Panc1 (cell line): ENCODE measurements at regions not wholly inside any gene's neighbourhood (a gene's known extent, or its start where the extent isn't known, plus 50 kb on each side); places are given as distances from the start of the nearest gene placed in this dataset.

Experiments used
- ATAC-seq: fragments of 200-7000 bp; cut with Tn5 transposase; 2 replicates; pipeline ENCODE4 v1.9.1; 2020; ENCODE audit warnings: mild to moderate bottlenecking, moderate library complexity
- BruUV-seq: library from RNA; stranded (reverse); fragments of 400-500 nt; replicated peaks from 2 replicates; lab custom pipeline; 2021; lab: Mats Ljungman, UMichigan
- CTCF ChIA-PET: fragments of 300-600 bp; sonication (Branson Sonifier 250); formaldehyde crosslinking; loops from one replicate; lab custom pipeline; 2022; ENCODE audit warnings: antibody characterized with exemption; lab: Charles Lee
- POLR2A ChIA-PET: fragments of 300-600 bp; sonication (Branson Sonifier 250); formaldehyde crosslinking; loops from one replicate; lab custom pipeline; 2022; ENCODE audit warnings: antibody characterized with exemption; lab: Charles Lee
- DNase-seq: peaks from one replicate; pipeline ENCODE4 v3.0.0-alpha.2; 2010; ENCODE audit warnings: low read depth, low spot score
- H3K27ac ChIP-seq: 2 replicates; pipeline ENCODE4 v1.5.1; 2011; ENCODE audit warnings: mild to moderate bottlenecking, low read length, inconsistent platforms
- H3K27me3 ChIP-seq: fragments of 200-500 bp; sonication (Bioruptor generic); 2 replicates; pipeline ENCODE4 v1.6.0; 2014; ENCODE audit warnings: low read length, inconsistent platforms; ENCODE audit not compliant: control insufficient read depth, insufficient read depth
- H3K36me3 ChIP-seq: fragments of 200-500 bp; sonication (Bioruptor generic); 2 replicates; pipeline ENCODE4 v1.5.1; 2014; ENCODE audit warnings: inconsistent platforms, mild to moderate bottlenecking, low read length, moderate library complexity; ENCODE audit not compliant: control insufficient read depth, insufficient read depth
- H3K4me1 ChIP-seq: 2 replicates; pipeline ENCODE4 v1.5.1; 2011; ENCODE audit warnings: inconsistent platforms, mild to moderate bottlenecking, low read length, moderate library complexity; ENCODE audit not compliant: control insufficient read depth, insufficient read depth
- H3K4me3 ChIP-seq, 2 experiments: 2 replicates each; pipeline ENCODE4 v1.5.1; 2011 to 2012; ENCODE audit warnings: low read depth in 2 of 2, low read length in 2 of 2, mild to moderate bottlenecking in 2 of 2, inconsistent platforms in 1 of 2, moderate library complexity in 1 of 2
- H3K9me3 ChIP-seq: fragments of 200-500 bp; sonication (Bioruptor generic); 2 replicates; pipeline ENCODE4 v1.5.1; 2014; ENCODE audit warnings: low read depth, mild to moderate bottlenecking, inconsistent platforms, low read length, moderate library complexity; ENCODE audit not compliant: control insufficient read depth, insufficient read depth
- POLR2AphosphoS5 ChIP-seq: IDR thresholded peaks from 2 replicates; pipeline ENCODE4 v1.6.1; 2012; ENCODE audit warnings: mild to moderate bottlenecking, low read depth, low read length, moderate library complexity
- SIN3A ChIP-seq: IDR thresholded peaks from 2 replicates; pipeline ENCODE4 v1.6.1; 2012; ENCODE audit warnings: low read depth, mild to moderate bottlenecking, low read length, moderate library complexity, borderline replicate concordance; ENCODE audit not compliant: insufficient read depth
- TCF7L2 ChIP-seq: IDR thresholded peaks from 2 replicates; pipeline ENCODE4 v1.6.1; 2011; ENCODE audit warnings: mild to moderate bottlenecking, low read depth, low read length, inconsistent platforms
- in situ Hi-C: cut with HindIII; loops from 2 replicates; pipeline ENCODE4 v1.10.0; 2016; ENCODE audit warnings: low sequenced_read_pairs, low pct_unique_long_range_greater_than_20kb
- intact Hi-C: fragments of 100-400 bp; cut with micrococcal nuclease; formaldehyde crosslinking; loops from one replicate; pipeline ENCODE4 v1.10.0; 2022; ENCODE audit not compliant: unreplicated experiment
- TF ChIP-seq, protein P1 (sequence below), 2 experiments: IDR thresholded peaks; 2 replicates each; pipeline ENCODE4 v1.6.1; 2011 to 2012; ENCODE audit warnings: low read depth in 2 of 2, control low read depth in 1 of 2, low read length in 1 of 2, mild to moderate bottlenecking in 1 of 2, moderate library complexity in 1 of 2; ENCODE audit not compliant: insufficient read depth in 1 of 2
- TF ChIP-seq, protein P2 (sequence below): fragments of 450-650 bp; IDR thresholded peaks from 2 replicates; pipeline ENCODE4 v1.5.1; 2017; ENCODE audit warnings: mild to moderate bottlenecking

DNA sequence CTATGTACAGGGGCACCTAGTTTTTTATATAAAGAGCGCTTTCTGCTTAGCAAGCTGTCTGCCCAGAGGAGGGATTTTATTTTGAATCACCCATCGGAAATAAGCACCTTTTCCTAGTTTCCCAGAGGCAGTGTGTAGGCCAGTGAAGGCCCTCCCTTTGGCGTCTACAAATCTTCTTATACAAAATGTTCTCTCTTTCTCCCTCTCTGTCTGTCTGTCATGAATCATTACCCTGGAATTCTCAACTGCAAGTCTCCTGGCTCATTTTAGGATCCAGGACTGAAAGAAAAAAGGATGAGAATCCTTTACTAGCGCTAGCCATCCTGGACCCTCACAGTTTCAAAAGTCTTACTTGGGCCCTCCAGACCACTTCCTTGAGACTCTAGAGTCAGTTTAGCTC is 728.1 kb downstream of the OTOL1 start:
- ChIA-PET POLR2A (no interaction called here), CTCF (interaction anchor here (0.7 kb wide), 1 partner anchor 794 kb away, joined by 4 read pairs; no protein-coding TSS in a partner anchor)
- Histone ChIP-seq H3K27me3 (no peaks in the 10 kb centered on the region), H3K4me3 (no peak overlapping the region), H3K36me3 (no peaks in the 10 kb centered on the region), H3K4me1 (no peaks in the 10 kb centered on the region), H3K27ac (no peak overlapping the region), H3K9me3 (no peaks in the 10 kb centered on the region)
- in situ Hi-C loops = no loop called here
- no TSS peak for BruUV-seq
- TF ChIP-seq SIN3A (no peak), POLR2AphosphoS5 (no peak)
- DNase-seq (no peak), ATAC-seq (no peak)
- intact Hi-C loops = no loop called here

DNA sequence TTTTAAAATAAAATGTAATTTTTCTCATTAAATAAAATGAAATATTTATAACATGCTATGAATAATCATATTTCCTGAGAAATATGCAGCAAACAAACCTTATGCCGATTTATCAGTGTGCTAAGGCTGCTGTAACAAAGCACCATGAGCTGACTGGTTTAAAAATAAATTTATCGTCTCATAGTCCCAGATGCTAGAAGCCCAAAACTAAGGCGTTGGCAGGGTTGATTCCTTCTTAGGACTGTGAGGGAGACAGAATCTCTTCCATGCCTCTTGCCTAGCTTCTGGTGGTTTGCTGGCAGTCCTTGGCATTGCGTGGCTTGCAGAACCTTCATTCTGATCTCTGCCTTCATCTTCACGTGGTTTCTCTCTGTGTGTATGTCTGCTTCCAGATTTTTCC is 740.3 kb downstream of the OTOL1 start:
- no peak for DNase-seq
- CTCF ChIA-PET = no interaction called here
- Histone ChIP-seq H3K27me3 (no peaks in the 10 kb centered on the region), H3K9me3 (no peaks in the 10 kb centered on the region), H3K4me1 (no peaks in the 10 kb centered on the region), H3K4me3 (no peak overlapping the region), H3K27ac (no peak overlapping the region), H3K36me3 (no peaks in the 10 kb centered on the region)
- TF ChIP-seq SIN3A (no peak), POLR2AphosphoS5 (no peak), TCF7L2 (no peak)
- TF ChIP-seq, protein P1, sequence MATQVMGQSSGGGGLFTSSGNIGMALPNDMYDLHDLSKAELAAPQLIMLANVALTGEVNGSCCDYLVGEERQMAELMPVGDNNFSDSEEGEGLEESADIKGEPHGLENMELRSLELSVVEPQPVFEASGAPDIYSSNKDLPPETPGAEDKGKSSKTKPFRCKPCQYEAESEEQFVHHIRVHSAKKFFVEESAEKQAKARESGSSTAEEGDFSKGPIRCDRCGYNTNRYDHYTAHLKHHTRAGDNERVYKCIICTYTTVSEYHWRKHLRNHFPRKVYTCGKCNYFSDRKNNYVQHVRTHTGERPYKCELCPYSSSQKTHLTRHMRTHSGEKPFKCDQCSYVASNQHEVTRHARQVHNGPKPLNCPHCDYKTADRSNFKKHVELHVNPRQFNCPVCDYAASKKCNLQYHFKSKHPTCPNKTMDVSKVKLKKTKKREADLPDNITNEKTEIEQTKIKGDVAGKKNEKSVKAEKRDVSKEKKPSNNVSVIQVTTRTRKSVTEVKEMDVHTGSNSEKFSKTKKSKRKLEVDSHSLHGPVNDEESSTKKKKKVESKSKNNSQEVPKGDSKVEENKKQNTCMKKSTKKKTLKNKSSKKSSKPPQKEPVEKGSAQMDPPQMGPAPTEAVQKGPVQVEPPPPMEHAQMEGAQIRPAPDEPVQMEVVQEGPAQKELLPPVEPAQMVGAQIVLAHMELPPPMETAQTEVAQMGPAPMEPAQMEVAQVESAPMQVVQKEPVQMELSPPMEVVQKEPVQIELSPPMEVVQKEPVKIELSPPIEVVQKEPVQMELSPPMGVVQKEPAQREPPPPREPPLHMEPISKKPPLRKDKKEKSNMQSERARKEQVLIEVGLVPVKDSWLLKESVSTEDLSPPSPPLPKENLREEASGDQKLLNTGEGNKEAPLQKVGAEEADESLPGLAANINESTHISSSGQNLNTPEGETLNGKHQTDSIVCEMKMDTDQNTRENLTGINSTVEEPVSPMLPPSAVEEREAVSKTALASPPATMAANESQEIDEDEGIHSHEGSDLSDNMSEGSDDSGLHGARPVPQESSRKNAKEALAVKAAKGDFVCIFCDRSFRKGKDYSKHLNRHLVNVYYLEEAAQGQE (IDR thresholded peaks at IDR 0.05; ENCODE audit: insufficient read depth in 1 of 2, low read depth in 2 of 2, low read length in 1 of 2) = no peak
- TF ChIP-seq, protein P2, sequence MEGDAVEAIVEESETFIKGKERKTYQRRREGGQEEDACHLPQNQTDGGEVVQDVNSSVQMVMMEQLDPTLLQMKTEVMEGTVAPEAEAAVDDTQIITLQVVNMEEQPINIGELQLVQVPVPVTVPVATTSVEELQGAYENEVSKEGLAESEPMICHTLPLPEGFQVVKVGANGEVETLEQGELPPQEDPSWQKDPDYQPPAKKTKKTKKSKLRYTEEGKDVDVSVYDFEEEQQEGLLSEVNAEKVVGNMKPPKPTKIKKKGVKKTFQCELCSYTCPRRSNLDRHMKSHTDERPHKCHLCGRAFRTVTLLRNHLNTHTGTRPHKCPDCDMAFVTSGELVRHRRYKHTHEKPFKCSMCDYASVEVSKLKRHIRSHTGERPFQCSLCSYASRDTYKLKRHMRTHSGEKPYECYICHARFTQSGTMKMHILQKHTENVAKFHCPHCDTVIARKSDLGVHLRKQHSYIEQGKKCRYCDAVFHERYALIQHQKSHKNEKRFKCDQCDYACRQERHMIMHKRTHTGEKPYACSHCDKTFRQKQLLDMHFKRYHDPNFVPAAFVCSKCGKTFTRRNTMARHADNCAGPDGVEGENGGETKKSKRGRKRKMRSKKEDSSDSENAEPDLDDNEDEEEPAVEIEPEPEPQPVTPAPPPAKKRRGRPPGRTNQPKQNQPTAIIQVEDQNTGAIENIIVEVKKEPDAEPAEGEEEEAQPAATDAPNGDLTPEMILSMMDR = no peak
- ATAC-seq = no peak
- in situ Hi-C loops = no loop called here
- BruUV-seq = no TSS peak
- intact Hi-C loops = no loop called here
- POLR2A ChIA-PET = no interaction called here

DNA sequence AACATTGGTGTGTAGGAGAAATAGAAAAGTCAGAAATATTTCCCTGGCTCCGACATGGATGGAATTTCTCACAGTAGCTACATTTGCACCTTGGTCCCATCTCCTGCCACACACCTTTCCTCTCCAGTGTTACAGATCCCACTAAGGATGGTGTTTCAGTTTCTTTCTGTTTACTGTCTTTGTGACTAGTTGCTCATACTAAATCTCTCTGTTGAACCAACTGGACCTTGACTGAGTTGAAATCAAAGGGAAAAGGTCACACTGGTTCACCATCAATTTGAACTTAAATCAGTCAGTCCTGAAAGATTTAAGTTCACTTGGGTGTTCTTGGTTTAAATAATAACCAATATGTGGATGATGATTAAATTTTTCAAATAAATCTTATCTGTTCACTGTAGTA is 754.2 kb downstream of the OTOL1 start:
- BruUV-seq = no TSS peak
- H3K27me3 ChIP-seq = no peaks in the 10 kb centered on the region
- H3K36me3 ChIP-seq = no peaks in the 10 kb centered on the region
- CTCF ChIA-PET = no interaction called here
- H3K9me3 ChIP-seq = no peaks in the 10 kb centered on the region
- no peak for DNase-seq
- TF ChIP-seq SIN3A = no peak
- TF ChIP-seq TCF7L2 = no peak
- no peak for TF ChIP-seq POLR2AphosphoS5
- TF ChIP-seq, protein P1 (IDR thresholded peaks at IDR 0.05; ENCODE audit: insufficient read depth in 1 of 2, low read depth in 2 of 2, low read length in 1 of 2) = no peak
- TF ChIP-seq, protein P2 = no peak
- no peaks in the 10 kb centered on the region for H3K4me1 ChIP-seq
- no peak overlapping the region for H3K27ac ChIP-seq
- ATAC-seq = no peak
- intact Hi-C loops (no loop called here), in situ Hi-C loops (no loop called here)
- POLR2A ChIA-PET = no interaction called here
- no peak overlapping the region for H3K4me3 ChIP-seq
